ENCODE measurements at regions not wholly inside any gene's neighbourhood (a gene's known extent, or its start where the extent isn't known, plus 50 kb on each side); places are given as distances from the start of the nearest gene placed in this dataset.

DNA sequence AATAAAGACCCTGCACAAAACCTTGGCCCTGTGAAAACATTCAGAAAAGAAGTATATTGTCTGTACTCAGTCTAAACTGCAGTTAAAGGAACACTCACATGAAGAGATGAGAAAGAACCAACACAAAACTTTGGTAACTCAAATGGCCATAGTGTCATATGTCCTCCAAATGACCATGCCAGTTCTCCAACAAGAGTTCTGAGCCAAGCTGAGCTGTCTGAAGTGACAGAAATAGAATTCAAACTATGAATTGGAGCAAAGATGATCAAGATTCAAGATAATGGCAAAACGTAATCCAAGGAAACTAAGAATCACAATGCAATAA, 739.3 kb upstream of the NDST4 start:
- no TSS peak for BruUV-seq (replicated peaks)
- CTCF ChIA-PET: interaction anchor here (0.8 kb wide), 1 partner anchor 618 kb away, joined by 4 read pairs; no protein-coding TSS in a partner anchor
- Mint-ChIP-seq H3K4me1 (ENCODE audit: low read depth, unreplicated experiment) (no peaks in the 10 kb centered on the region), H3K27ac (ENCODE audit: unreplicated experiment) (no peak overlapping the region), H3K36me3 (ENCODE audit: insufficient read depth, unreplicated experiment) (no peaks in the 10 kb centered on the region), H3K27me3 (ENCODE audit: unreplicated experiment) (no peaks in the 10 kb centered on the region), H3K4me3 (ENCODE audit: low read depth, unreplicated experiment) (no peak overlapping the region), H3K9me3 (ENCODE audit: low read depth, unreplicated experiment) (peaks cover 2% of the 10 kb centered on the region)
- DNase-seq: no peak
- intact Hi-C loops (cut with micrococcal nuclease; ENCODE audit: unreplicated experiment): loop anchor here (2.0 to 5.0 kb wide), 3 partner anchors 620 to 1072 kb away; no protein-coding TSS in a partner anchor
- TF ChIP-seq, protein P1, sequence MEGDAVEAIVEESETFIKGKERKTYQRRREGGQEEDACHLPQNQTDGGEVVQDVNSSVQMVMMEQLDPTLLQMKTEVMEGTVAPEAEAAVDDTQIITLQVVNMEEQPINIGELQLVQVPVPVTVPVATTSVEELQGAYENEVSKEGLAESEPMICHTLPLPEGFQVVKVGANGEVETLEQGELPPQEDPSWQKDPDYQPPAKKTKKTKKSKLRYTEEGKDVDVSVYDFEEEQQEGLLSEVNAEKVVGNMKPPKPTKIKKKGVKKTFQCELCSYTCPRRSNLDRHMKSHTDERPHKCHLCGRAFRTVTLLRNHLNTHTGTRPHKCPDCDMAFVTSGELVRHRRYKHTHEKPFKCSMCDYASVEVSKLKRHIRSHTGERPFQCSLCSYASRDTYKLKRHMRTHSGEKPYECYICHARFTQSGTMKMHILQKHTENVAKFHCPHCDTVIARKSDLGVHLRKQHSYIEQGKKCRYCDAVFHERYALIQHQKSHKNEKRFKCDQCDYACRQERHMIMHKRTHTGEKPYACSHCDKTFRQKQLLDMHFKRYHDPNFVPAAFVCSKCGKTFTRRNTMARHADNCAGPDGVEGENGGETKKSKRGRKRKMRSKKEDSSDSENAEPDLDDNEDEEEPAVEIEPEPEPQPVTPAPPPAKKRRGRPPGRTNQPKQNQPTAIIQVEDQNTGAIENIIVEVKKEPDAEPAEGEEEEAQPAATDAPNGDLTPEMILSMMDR (IDR thresholded peaks at IDR 0.05; ENCODE audit: unreplicated experiment): peak; percentile 11

- BruUV-seq (replicated peaks): no TSS peak
- TF ChIP-seq, protein P1 (IDR thresholded peaks at IDR 0.05; ENCODE audit: unreplicated experiment): peak; percentile 19
- H3K4me1 Mint-ChIP-seq (ENCODE audit: low read depth, unreplicated experiment): no peaks in the 10 kb centered on the region
- DNase-seq: peak; percentile 54
- no peaks in the 10 kb centered on the region for H3K36me3 Mint-ChIP-seq (ENCODE audit: insufficient read depth, unreplicated experiment)
- H3K4me3 Mint-ChIP-seq (ENCODE audit: low read depth, unreplicated experiment): no peak overlapping the region
- no peaks in the 10 kb centered on the region for H3K27me3 Mint-ChIP-seq (ENCODE audit: unreplicated experiment)
- CTCF ChIA-PET: interaction anchor here (0.8 kb wide), 1 partner anchor 617 kb away, joined by 4 read pairs; no protein-coding TSS in a partner anchor
- peaks cover 2% of the 10 kb centered on the region for H3K9me3 Mint-ChIP-seq (ENCODE audit: low read depth, unreplicated experiment)
- H3K27ac Mint-ChIP-seq (ENCODE audit: unreplicated experiment): no peak overlapping the region
- intact Hi-C loops (cut with micrococcal nuclease; ENCODE audit: unreplicated experiment): loop anchor here (2.0 to 5.0 kb wide), 3 partner anchors 620 to 1071 kb away; no protein-coding TSS in a partner anchor
Measured at GRCh38 chr4:115851918-115852766, 738.7 kb upstream of the NDST4 start.

GRCh38 chr4:115850799-115851509, 737.5 kb upstream of the NDST4 start:
- no TSS peak for BruUV-seq (replicated peaks)
- intact Hi-C loops (cut with micrococcal nuclease; ENCODE audit: unreplicated experiment): loop anchor here (5.0 kb wide), 1 partner anchor 619 kb away; no protein-coding TSS in a partner anchor
- Mint-ChIP-seq H3K27ac (ENCODE audit: unreplicated experiment) (no peak overlapping the region), H3K27me3 (ENCODE audit: unreplicated experiment) (no peaks in the 10 kb centered on the region), H3K4me3 (ENCODE audit: low read depth, unreplicated experiment) (no peak overlapping the region), H3K9me3 (ENCODE audit: low read depth, unreplicated experiment) (peaks cover 2% of the 10 kb centered on the region), H3K36me3 (ENCODE audit: insufficient read depth, unreplicated experiment) (no peaks in the 10 kb centered on the region), H3K4me1 (ENCODE audit: low read depth, unreplicated experiment) (no peaks in the 10 kb centered on the region)
- DNase-seq: no peak
- CTCF ChIA-PET: no interaction called here
- TF ChIP-seq, protein P1 (IDR thresholded peaks at IDR 0.05; ENCODE audit: unreplicated experiment): no peak

- no TSS peak for BruUV-seq (replicated peaks)
- peak overlapping the region; percentile 27 for H3K27ac Mint-ChIP-seq (ENCODE audit: unreplicated experiment)
- peak overlapping the region; percentile 18 for H3K4me3 Mint-ChIP-seq (ENCODE audit: low read depth, unreplicated experiment)
- intact Hi-C loops (cut with micrococcal nuclease; ENCODE audit: unreplicated experiment): no loop called here
- CTCF ChIA-PET: interaction anchor here (0.7 kb wide), 1 partner anchor 65 kb away, joined by 4 read pairs; no protein-coding TSS in a partner anchor
- H3K4me1 Mint-ChIP-seq (ENCODE audit: low read depth, unreplicated experiment): peaks cover 14% of the 10 kb centered on the region
- TF ChIP-seq, protein P1 (IDR thresholded peaks at IDR 0.05; ENCODE audit: unreplicated experiment): no peak
- peaks cover 2% of the 10 kb centered on the region for H3K9me3 Mint-ChIP-seq (ENCODE audit: low read depth, unreplicated experiment)
- no peak for DNase-seq
- H3K27me3 Mint-ChIP-seq (ENCODE audit: unreplicated experiment): no peaks in the 10 kb centered on the region
- no peaks in the 10 kb centered on the region for H3K36me3 Mint-ChIP-seq (ENCODE audit: insufficient read depth, unreplicated experiment)
Measured at GRCh38 chr4:115844180-115844579, 730.8 kb upstream of the NDST4 start.
